Lower lobe of right lung (tissue), 2 donors: ENCODE measurements at regions not wholly inside any gene's neighbourhood (a gene's known extent, or its start where the extent isn't known, plus 50 kb on each side); places are given as distances from the start of the nearest gene placed in this dataset.

Experiments
- ATAC-seq, 2 donors: fragments of 200-7000 bp; cut with Tn5 transposase; one replicate each; pipeline ENCODE4 v1.9.1; 2020 to 2022; ENCODE audit warnings: mild to moderate bottlenecking in 2 of 2, moderate library complexity in 2 of 2
- DNase-seq: peaks from one replicate; pipeline ENCODE4 v3.0.0-alpha.2; 2020
- H3K27ac ChIP-seq: fragments of 200-600 bp; one replicate; pipeline ENCODE4 v1.8.0; 2022
- H3K27me3 ChIP-seq: fragments of 200-600 bp; one replicate; pipeline ENCODE4 v1.8.0; 2022; ENCODE audit warnings: low read depth
- H3K36me3 ChIP-seq: fragments of 200-600 bp; one replicate; pipeline ENCODE4 v1.8.0; 2022; ENCODE audit warnings: mild to moderate bottlenecking
- H3K4me1 ChIP-seq: fragments of 200-600 bp; one replicate; pipeline ENCODE4 v1.8.0; 2022
- H3K4me3 ChIP-seq: fragments of 200-600 bp; one replicate; pipeline ENCODE4 v1.8.0; 2022; ENCODE audit warnings: mild to moderate bottlenecking
- H3K9me3 ChIP-seq: fragments of 200-600 bp; one replicate; pipeline ENCODE4 v1.8.0; 2022
- CTCF ChIP-seq: fragments of 200-600 bp; IDR thresholded peaks from one replicate; pipeline ENCODE4 v1.8.0; 2022; ENCODE audit warnings: antibody characterized with exemption, mild to moderate bottlenecking
- intact Hi-C: fragments of 100-400 bp; cut with DNase I; formaldehyde crosslinking; loops from one replicate; pipeline ENCODE4 v1.11.0; 2022
- donor health status: DM: no; HTN: yes; CAD: no; lungs with severe emphysema.

GRCh38 chr6:170026751-170027646 lies 263.9 kb downstream of the DLL1 start:
- H3K27me3 ChIP-seq: peaks cover 16% of the 10 kb centered on the region
- no peaks in the 10 kb centered on the region for H3K36me3 ChIP-seq
- TF ChIP-seq CTCF: no peak
- H3K27ac ChIP-seq: peak overlapping the region; percentile 49
- H3K4me3 ChIP-seq: no peak overlapping the region
- DNase-seq: no peak
- intact Hi-C loops: no loop called here
- H3K9me3 ChIP-seq: no peaks in the 10 kb centered on the region
- peaks cover 15% of the 10 kb centered on the region for H3K4me1 ChIP-seq
- peak; percentile 52 to 70 for ATAC-seq

GRCh38 chr6:170025935-170026750 lies 264.7 kb downstream of the DLL1 start:
- DNase-seq (peak; percentile 87), ATAC-seq (peak; percentile 77 to 85)
- Histone ChIP-seq H3K4me1 (peaks cover 15% of the 10 kb centered on the region), H3K4me3 (no peak overlapping the region), H3K27ac (peak overlapping the region; percentile 49), H3K9me3 (no peaks in the 10 kb centered on the region), H3K36me3 (no peaks in the 10 kb centered on the region), H3K27me3 (peaks cover 16% of the 10 kb centered on the region)
- intact Hi-C loops: no loop called here
- TF ChIP-seq CTCF: no peak

- H3K27ac ChIP-seq: peak overlapping the region; percentile 4
- peaks cover 9% of the 10 kb centered on the region for H3K4me1 ChIP-seq
- ATAC-seq (no peak), DNase-seq (no peak)
- H3K4me3 ChIP-seq: no peak overlapping the region
- intact Hi-C loops: no loop called here
- H3K27me3 ChIP-seq: peaks cover 16% of the 10 kb centered on the region
- no peaks in the 10 kb centered on the region for H3K9me3 ChIP-seq
- H3K36me3 ChIP-seq: no peaks in the 10 kb centered on the region
- TF ChIP-seq CTCF: no peak
These were observed 265.5 kb downstream of the DLL1 start for GRCh38 chr6:170025341-170025911.

- Histone ChIP-seq H3K9me3 (no peaks in the 10 kb centered on the region), H3K4me1 (peaks cover 6% of the 10 kb centered on the region)
- DNase-seq: no peak
These were observed 265.9 kb downstream of the DLL1 start for GRCh38 chr6:170024940-170025339.

More at GRCh38 chr6:170024940-170025339, 265.9 kb downstream of the DLL1 start:
- Histone ChIP-seq H3K27ac (peak overlapping the region; percentile 4), H3K4me3 (no peak overlapping the region), H3K27me3 (peaks cover 16% of the 10 kb centered on the region), H3K36me3 (no peaks in the 10 kb centered on the region)
- no peak for TF ChIP-seq CTCF
- intact Hi-C loops: no loop called here
- no peak for ATAC-seq
